Common myeloid progenitor, CD34-positive (primary cell): ENCODE measurements at regions not wholly inside any gene's neighbourhood (a gene's known extent, or its start where the extent isn't known, plus 50 kb on each side); places are given as distances from the start of the nearest gene placed in this dataset.

Experiments
- CTCF ChIA-PET: fragments of 350-600 bp; sonication (Branson Sonifier 250); formaldehyde crosslinking; loops from one replicate; lab custom pipeline; 2021; ENCODE audit warnings: antibody characterized with exemption; lab: Charles Lee
- POLR2A ChIA-PET: fragments of 350-600 bp; sonication (Branson Sonifier 250); formaldehyde crosslinking; loops from one replicate; lab custom pipeline; 2021; ENCODE audit warnings: antibody characterized with exemption; lab: Charles Lee
- DNase-seq, 3 donors: peaks; one replicate each; pipeline versions ENCODE4 v3.0.0 to v3.0.0-alpha.2; 2013
- H3K27ac ChIP-seq, 2 experiments: 1 replicate in 1 of 2; 2 replicates in 1 of 2; pipeline ENCODE4 v1.7.0; 2013; ENCODE audit warnings: inconsistent platforms in 2 of 2, low read length in 2 of 2, mild to moderate bottlenecking in 2 of 2, low read depth in 1 of 2, moderate library complexity in 1 of 2; ENCODE audit not compliant: severe bottlenecking in 2 of 2, insufficient read depth in 1 of 2, poor library complexity in 1 of 2
- H3K27me3 ChIP-seq, 5 experiments: replicated peaks in 2 of 5; 1 replicate in 3 of 5; 2 replicates in 2 of 5; pipeline versions ENCODE4 v1.6.1 to v1.7.0; 2013; ENCODE audit warnings: low read length in 4 of 5, mild to moderate bottlenecking in 2 of 5, moderate library complexity in 2 of 5, inconsistent platforms in 1 of 5; ENCODE audit not compliant: insufficient read depth in 5 of 5, control insufficient read depth in 4 of 5
- H3K36me3 ChIP-seq, 4 experiments: 1 replicate in 2 of 4; 2 replicates in 2 of 4; pipeline versions ENCODE4 v1.6.1 to v1.7.0; 2013; ENCODE audit warnings: low read length in 3 of 4, control low read depth in 1 of 4, mild to moderate bottlenecking in 1 of 4; ENCODE audit not compliant: control insufficient read depth in 4 of 4, insufficient read depth in 4 of 4
- H3K4me1 ChIP-seq, 4 experiments: 1 replicate in 3 of 4; 2 replicates in 1 of 4; pipeline versions ENCODE4 v1.6.1 to v1.7.1; 2013; ENCODE audit warnings: low read length in 3 of 4, mild to moderate bottlenecking in 3 of 4, control low read depth in 1 of 4, inconsistent platforms in 1 of 4, moderate library complexity in 1 of 4; ENCODE audit not compliant: control insufficient read depth in 4 of 4, insufficient read depth in 4 of 4; ENCODE audit errors: control extremely low read depth in 1 of 4
- H3K4me3 ChIP-seq, 7 experiments: 1 replicate in 4 of 7; 2 replicates in 3 of 7; pipeline versions ENCODE4 v1.5.1 to v1.7.0; 2013; ENCODE audit warnings: mild to moderate bottlenecking in 7 of 7, low read length in 6 of 7, moderate library complexity in 6 of 7, inconsistent platforms in 2 of 7, low read depth in 2 of 7, control low read depth in 1 of 7; ENCODE audit not compliant: insufficient read depth in 4 of 7, control insufficient read depth in 1 of 7; ENCODE audit errors: extremely low read depth in 1 of 7
- H3K9me3 ChIP-seq, 5 experiments: 1 replicate in 4 of 5; 2 replicates in 1 of 5; pipeline versions ENCODE4 v1.6.1 to v1.7.1; 2013; ENCODE audit warnings: low read length in 4 of 5, mild to moderate bottlenecking in 2 of 5, inconsistent platforms in 1 of 5, low read depth in 1 of 5, moderate library complexity in 1 of 5; ENCODE audit not compliant: control insufficient read depth in 4 of 5, insufficient read depth in 2 of 5; ENCODE audit errors: control extremely low read depth in 1 of 5
- WGBS: methylation state at CpG from one replicate; pipeline ENCODE4 v1.1.5; 2013; ENCODE audit not compliant: insufficient coverage; 5-methylcytosine and 5-hydroxymethylcytosine counted together

DNA sequence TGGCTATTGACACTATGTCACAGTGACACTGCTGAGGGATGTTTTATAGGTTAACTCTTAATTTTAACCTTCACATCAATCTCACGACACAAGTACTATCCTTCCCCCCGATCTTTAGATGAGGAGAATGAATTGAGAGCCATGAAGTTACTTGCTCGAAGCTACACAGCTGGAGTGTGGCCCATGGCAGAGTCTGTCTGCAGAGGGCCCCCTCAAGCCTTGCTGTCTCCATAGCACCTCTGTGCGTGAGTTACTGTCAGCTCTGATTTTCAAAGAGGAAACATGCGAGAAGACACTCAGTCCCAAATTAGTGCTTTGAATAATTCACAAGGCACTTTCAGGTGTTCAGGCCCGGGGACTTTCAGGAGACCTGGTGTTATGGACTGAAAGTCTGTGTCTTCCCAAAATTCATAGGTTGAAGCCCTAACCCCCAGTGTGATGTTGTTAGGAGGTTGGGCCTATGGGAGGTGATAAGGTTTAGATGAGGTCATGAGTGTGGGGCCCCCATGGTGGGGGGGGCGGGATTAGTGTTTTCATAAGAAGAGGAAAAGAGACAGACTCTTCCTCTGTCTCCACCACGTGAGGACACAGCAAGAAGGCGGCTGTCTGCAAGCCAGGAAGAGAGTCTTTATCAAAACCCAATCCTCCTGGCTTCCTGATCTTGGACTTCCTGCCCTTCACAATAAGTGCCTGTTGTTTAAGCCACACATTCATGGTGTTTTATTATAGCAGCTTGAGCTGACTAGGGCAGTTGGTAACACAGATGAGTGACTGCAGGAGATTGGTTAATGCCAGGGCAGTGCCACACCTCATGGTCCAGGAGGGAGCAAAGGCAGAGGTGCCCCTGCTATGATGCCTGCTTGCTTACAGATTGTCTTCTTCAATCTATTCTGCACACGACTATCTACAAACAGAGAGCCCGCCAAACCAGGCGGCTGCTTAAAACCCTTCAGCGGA, 281.8 kb downstream of the HAPSTR1 start:
- CTCF ChIA-PET: no interaction called here
- Histone ChIP-seq H3K27me3 (no peaks in the 10 kb centered on the region), H3K4me1 (no peaks in the 10 kb centered on the region), H3K4me3 (no peak overlapping the region), H3K27ac (no peak overlapping the region), H3K9me3 (no peaks in the 10 kb centered on the region), H3K36me3 (no peaks in the 10 kb centered on the region)
- DNase-seq: no peak
- WGBS: 36% methylated on average over 6 of the region's 13 CpGs
- POLR2A ChIA-PET: no interaction called here

DNA sequence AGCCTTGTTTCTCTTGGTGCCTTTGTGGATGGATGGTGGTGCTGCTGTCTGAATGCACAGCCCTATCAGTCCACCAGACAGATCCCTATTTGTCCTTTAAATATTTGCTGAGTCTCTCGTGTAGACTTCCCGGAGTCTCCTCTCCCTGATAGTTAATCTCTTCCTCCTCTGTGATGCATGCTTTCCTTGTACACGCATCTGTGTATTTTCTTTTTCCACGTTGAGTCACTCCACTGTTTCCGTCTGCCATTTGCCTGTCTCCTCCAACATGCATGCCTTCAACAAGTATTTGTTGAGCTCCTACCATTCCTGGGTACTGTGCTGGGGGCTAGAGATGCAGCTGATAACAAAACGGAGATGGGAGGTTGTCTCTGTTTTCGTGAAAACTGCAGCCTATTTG, 282.6 kb downstream of the HAPSTR1 start:
- ChIA-PET CTCF (no interaction called here), POLR2A (no interaction called here)
- 36% methylated on average over 5 of the region's 7 CpGs for WGBS
- Histone ChIP-seq H3K4me1 (no peaks in the 10 kb centered on the region), H3K4me3 (no peak overlapping the region), H3K36me3 (no peaks in the 10 kb centered on the region), H3K9me3 (no peaks in the 10 kb centered on the region), H3K27ac (no peak overlapping the region), H3K27me3 (no peaks in the 10 kb centered on the region)
- DNase-seq: no peak

DNA sequence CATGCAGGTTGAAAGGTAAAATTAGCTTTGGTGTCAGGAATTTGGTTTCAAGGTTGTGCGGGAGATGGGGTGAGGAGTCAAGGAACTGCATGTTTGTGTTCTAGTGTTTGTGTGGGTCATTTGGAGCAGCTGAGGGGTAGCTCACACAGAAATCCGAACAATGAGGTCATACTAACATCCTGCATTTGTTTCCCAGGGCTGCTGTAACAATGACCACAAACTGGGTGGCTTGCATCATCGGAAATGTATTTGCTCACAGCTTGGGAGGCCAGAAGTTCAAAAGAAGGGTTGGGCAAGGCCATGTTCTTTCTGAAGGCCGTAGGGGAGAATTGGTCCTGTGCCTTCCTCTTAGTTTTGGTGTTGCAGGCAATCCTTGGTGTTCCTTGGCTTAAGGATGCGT, 287.4 kb downstream of the HAPSTR1 start:
- no peaks in the 10 kb centered on the region for H3K27me3 ChIP-seq
- H3K4me1 ChIP-seq: no peaks in the 10 kb centered on the region
- DNase-seq: no peak
- no peak overlapping the region for H3K27ac ChIP-seq
- no peak overlapping the region for H3K4me3 ChIP-seq
- H3K9me3 ChIP-seq: no peaks in the 10 kb centered on the region
- WGBS: 23% methylated on average over 4 of the region's 5 CpGs
- ChIA-PET POLR2A (no interaction called here), CTCF (no interaction called here)
- no peaks in the 10 kb centered on the region for H3K36me3 ChIP-seq

DNA sequence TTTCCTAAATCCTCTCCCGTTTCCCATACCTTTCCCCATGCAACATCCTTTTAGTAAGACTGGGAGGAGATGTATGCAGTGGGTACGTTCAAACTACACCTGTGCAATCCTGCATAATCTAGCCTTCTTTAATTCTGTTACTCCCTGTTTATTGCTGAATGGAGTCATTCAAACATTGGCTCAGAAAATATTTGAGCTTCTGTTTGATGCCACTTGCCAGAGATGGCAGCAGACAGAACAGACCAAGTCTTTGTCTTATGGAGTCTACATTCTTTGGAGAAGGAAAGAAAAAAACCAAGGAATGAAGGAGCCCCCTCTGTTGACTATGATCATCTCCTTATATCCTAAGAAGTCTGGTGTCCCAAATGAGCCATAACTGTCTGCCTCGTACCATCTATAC, 288.8 kb downstream of the HAPSTR1 start:
- Histone ChIP-seq H3K9me3 (no peaks in the 10 kb centered on the region), H3K36me3 (no peaks in the 10 kb centered on the region), H3K4me1 (no peaks in the 10 kb centered on the region), H3K27ac (no peak overlapping the region), H3K27me3 (no peaks in the 10 kb centered on the region), H3K4me3 (no peak overlapping the region)
- no peak for DNase-seq
- WGBS: 88% methylated on average over 1 of the region's 3 CpGs
- POLR2A ChIA-PET: no interaction called here
- CTCF ChIA-PET: no interaction called here

DNA sequence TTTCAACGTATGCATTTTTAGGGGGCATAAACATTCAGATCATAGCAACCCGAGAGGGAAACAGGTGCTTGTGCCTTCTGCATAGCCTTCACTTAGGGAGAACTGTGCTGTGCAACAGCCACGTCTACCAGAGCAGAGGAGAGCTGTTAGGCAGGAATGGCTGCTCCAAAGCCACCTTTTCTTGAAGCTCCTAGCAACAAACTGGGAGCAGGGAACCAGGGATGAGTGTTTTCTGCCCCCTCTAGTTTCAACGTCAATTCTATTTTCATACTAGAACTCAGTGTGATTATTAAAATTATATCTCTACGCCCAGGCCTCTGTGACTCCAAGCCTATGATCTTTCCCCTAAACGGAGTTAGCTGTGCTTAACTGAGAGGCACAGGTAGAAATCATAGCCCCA, 290.0 kb downstream of the HAPSTR1 start:
- CTCF ChIA-PET: no interaction called here
- Histone ChIP-seq H3K27ac (no peak overlapping the region), H3K36me3 (no peaks in the 10 kb centered on the region), H3K4me1 (no peaks in the 10 kb centered on the region), H3K4me3 (no peak overlapping the region), H3K27me3 (no peaks in the 10 kb centered on the region), H3K9me3 (no peaks in the 10 kb centered on the region)
- POLR2A ChIA-PET: no interaction called here
- no peak for DNase-seq
- WGBS: 94% methylated on average over 6 of the region's 6 CpGs

DNA sequence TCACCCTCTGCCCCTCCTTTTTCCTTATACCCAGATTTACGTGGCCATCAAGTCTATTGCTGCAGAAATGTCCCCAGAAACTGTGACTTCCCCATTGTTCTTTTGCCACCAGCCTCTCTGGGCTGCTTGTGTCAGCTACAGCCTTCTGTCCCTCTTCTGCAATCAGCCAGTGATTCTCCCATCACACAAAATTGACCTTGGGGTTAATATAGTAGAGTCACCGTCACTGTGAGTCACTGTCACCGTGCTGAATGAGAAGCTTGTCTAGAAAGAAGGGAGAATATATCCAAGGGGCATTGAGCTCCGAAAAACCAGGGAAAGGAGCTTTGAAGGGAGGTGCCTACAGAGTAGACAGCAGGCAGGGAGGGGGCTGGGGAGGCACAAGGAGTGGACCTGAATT, 290.5 kb downstream of the HAPSTR1 start:
- H3K4me1 ChIP-seq: no peaks in the 10 kb centered on the region
- H3K36me3 ChIP-seq: no peaks in the 10 kb centered on the region
- no peak overlapping the region for H3K4me3 ChIP-seq
- WGBS: 81% methylated on average over 4 of the region's 4 CpGs
- no peaks in the 10 kb centered on the region for H3K9me3 ChIP-seq
- ChIA-PET CTCF (no interaction called here), POLR2A (no interaction called here)
- no peak for DNase-seq
- H3K27ac ChIP-seq: no peak overlapping the region
- H3K27me3 ChIP-seq: no peaks in the 10 kb centered on the region

DNA sequence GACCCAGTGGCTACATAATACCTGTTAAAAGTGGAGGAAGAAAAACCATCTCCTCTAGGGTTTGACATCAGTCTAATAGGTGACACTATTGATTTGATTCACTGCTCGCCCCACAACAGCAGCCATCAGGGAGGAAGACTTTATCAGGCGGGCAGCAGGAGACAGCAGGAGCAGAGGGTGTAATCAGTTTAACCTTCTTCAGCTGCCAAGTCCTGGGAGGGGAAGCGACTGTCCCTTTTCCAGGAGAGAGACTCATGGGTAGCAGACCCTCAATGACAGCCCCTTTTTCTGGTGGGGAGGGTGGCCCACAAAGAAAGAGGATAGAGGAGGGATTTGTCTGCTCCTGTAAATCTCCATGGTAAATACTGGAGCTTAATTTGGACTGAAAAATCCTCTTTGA, 291.8 kb downstream of the HAPSTR1 start:
- DNase-seq: no peak
- WGBS: 96% methylated on average over 3 of the region's 3 CpGs
- ChIA-PET CTCF (interaction anchor here (1.0 kb wide), 1 partner anchor 46 kb away, joined by 3 read pairs; no protein-coding TSS in a partner anchor), POLR2A (no interaction called here)
- H3K4me1 ChIP-seq: no peaks in the 10 kb centered on the region
- no peaks in the 10 kb centered on the region for H3K27me3 ChIP-seq
- H3K9me3 ChIP-seq: peaks cover 0 to 8% (median 4%) of the 10 kb centered on the region in 5 experiments
- no peak overlapping the region for H3K27ac ChIP-seq
- H3K36me3 ChIP-seq: no peaks in the 10 kb centered on the region
- H3K4me3 ChIP-seq: no peak overlapping the region
